ENCODE measurements at regions not wholly inside any gene's neighbourhood (a gene's known extent, or its start where the extent isn't known, plus 50 kb on each side); places are given as distances from the start of the nearest gene placed in this dataset.

- TF ChIP-seq CTCF (IDR thresholded peaks at IDR 0.05; ENCODE audit: insufficient read depth, low read depth, low read length) = no peak
- H3K4me3 ChIP-seq (ENCODE audit: low read depth, low read length) = no peak overlapping the region
- DNase-seq (ENCODE audit: low read depth) = peak; percentile 47
These were observed 198.0 kb downstream of the GAS1 start for GRCh38 chr9:86749161-86749893.

GRCh38 chr9:86747711-86748110 lies 199.6 kb downstream of the GAS1 start:
- DNase-seq (ENCODE audit: low read depth) = no peak
- no peak for TF ChIP-seq CTCF (IDR thresholded peaks at IDR 0.05; ENCODE audit: insufficient read depth, low read depth, low read length)
- H3K4me3 ChIP-seq (ENCODE audit: low read depth, low read length) = no peak overlapping the region

GRCh38 chr9:86741311-86742208 lies 205.7 kb downstream of the GAS1 start:
- no peak overlapping the region for H3K4me3 ChIP-seq (ENCODE audit: low read depth, low read length)
- TF ChIP-seq CTCF (IDR thresholded peaks at IDR 0.05; ENCODE audit: insufficient read depth, low read depth, low read length) = no peak
- DNase-seq (ENCODE audit: low read depth) = peak; percentile 45

- no peak for TF ChIP-seq CTCF (IDR thresholded peaks at IDR 0.05; ENCODE audit: insufficient read depth, low read depth, low read length)
- H3K4me3 ChIP-seq (ENCODE audit: low read depth, low read length) = no peak overlapping the region
- DNase-seq (ENCODE audit: low read depth) = no peak
These were observed 211.4 kb downstream of the GAS1 start for GRCh38 chr9:86735772-86736458.

GRCh38 chr9:86734771-86735170 lies 212.5 kb downstream of the GAS1 start:
- TF ChIP-seq CTCF (IDR thresholded peaks at IDR 0.05; ENCODE audit: insufficient read depth, low read depth, low read length) = no peak
- no peak overlapping the region for H3K4me3 ChIP-seq (ENCODE audit: low read depth, low read length)
- DNase-seq (ENCODE audit: low read depth) = peak; percentile 36

- H3K4me3 ChIP-seq (ENCODE audit: low read depth, low read length) = no peak overlapping the region
- DNase-seq (ENCODE audit: low read depth) = no peak
- no peak for TF ChIP-seq CTCF (IDR thresholded peaks at IDR 0.05; ENCODE audit: insufficient read depth, low read depth, low read length)
These were observed 213.4 kb downstream of the GAS1 start for GRCh38 chr9:86733929-86734328.

Data from fibroblast of villous mesenchyme (primary cell).